ENCODE measurements at regions not wholly inside any gene's neighbourhood (a gene's known extent, or its start where the extent isn't known, plus 50 kb on each side); places are given as distances from the start of the nearest gene placed in this dataset.
A peak's percentile ranks its signal among the peaks of the same experiment; 100 is the strongest.

GRCh38 chr14:30444451-30444850 is 114.5 kb upstream of the G2E3 start:
- H3K4me3 ChIP-seq (ENCODE audit: low read length): no peak overlapping the region
- DNase-seq (ENCODE audit: low read depth): no peak
- TF ChIP-seq CTCF (IDR thresholded peaks at IDR 0.05; ENCODE audit: insufficient read depth, low read depth, low read length, missing control alignments): no peak

GRCh38 chr14:30445011-30445793 is 113.8 kb upstream of the G2E3 start:
- no peak for TF ChIP-seq CTCF (IDR thresholded peaks at IDR 0.05; ENCODE audit: insufficient read depth, low read depth, low read length, missing control alignments)
- H3K4me3 ChIP-seq (ENCODE audit: low read length): no peak overlapping the region
- DNase-seq (ENCODE audit: low read depth): no peak

- TF ChIP-seq CTCF (IDR thresholded peaks at IDR 0.05; ENCODE audit: insufficient read depth, low read depth, low read length, missing control alignments): no peak
- DNase-seq (ENCODE audit: low read depth): no peak
Observed at GRCh38 chr14:30445852-30446251, 113.1 kb upstream of the G2E3 start.

GRCh38 chr14:30450631-30451545 is 108.1 kb upstream of the G2E3 start:
- DNase-seq (ENCODE audit: low read depth): peak; percentile 39
- H3K4me3 ChIP-seq (ENCODE audit: low read length): no peak overlapping the region
- no peak for TF ChIP-seq CTCF (IDR thresholded peaks at IDR 0.05; ENCODE audit: insufficient read depth, low read depth, low read length, missing control alignments)

More at GRCh38 chr14:30445852-30446251, 113.1 kb upstream of the G2E3 start:
- no peak overlapping the region for H3K4me3 ChIP-seq (ENCODE audit: low read length)

- no peak overlapping the region for H3K4me3 ChIP-seq (ENCODE audit: low read length)
- TF ChIP-seq CTCF (IDR thresholded peaks at IDR 0.05; ENCODE audit: insufficient read depth, low read depth, low read length, missing control alignments): no peak
- DNase-seq (ENCODE audit: low read depth): no peak
Observed at GRCh38 chr14:30456296-30456695, 102.7 kb upstream of the G2E3 start.

GRCh38 chr14:30462358-30462757 is 96.6 kb upstream of the G2E3 start:
- no peak for DNase-seq (ENCODE audit: low read depth)
- no peak for TF ChIP-seq CTCF (IDR thresholded peaks at IDR 0.05; ENCODE audit: insufficient read depth, low read depth, low read length, missing control alignments)
- no peak overlapping the region for H3K4me3 ChIP-seq (ENCODE audit: low read length)
